ENCODE measurements at regions not wholly inside any gene's neighbourhood (a gene's known extent, or its start where the extent isn't known, plus 50 kb on each side); places are given as distances from the start of the nearest gene placed in this dataset.

GRCh38 chr14:38079886-38080285 lies 127.8 kb upstream of the SSTR1 start (continued):
- TF ChIP-seq SIX1 (CRISPR knock-in tag; IDR thresholded peaks at IDR 0.05; ENCODE audit: borderline replicate concordance) (no peak), ZNF337 (CRISPR knock-in tag; IDR thresholded peaks at IDR 0.05; ENCODE audit: borderline replicate concordance, low read depth) (no peak), FIP1L1 (IDR thresholded peaks at IDR 0.05; ENCODE audit: borderline replicate concordance, insufficient read depth, low read depth, low read length) (no peak)

GRCh38 chr14:38080696-38081095 lies 127.0 kb upstream of the SSTR1 start:
- H3K9ac ChIP-seq (ENCODE audit: insufficient read depth, low read depth, low read length): no peak overlapping the region
- no TSS peak for BruUV-seq (replicated peaks)
- TF ChIP-seq SIN3A (IDR thresholded peaks at IDR 0.05; ENCODE audit: borderline replicate concordance, low read depth, low read length): no peak
- H3K4me3 ChIP-seq (replicated peaks in 1 of 3; ENCODE audit: insufficient read depth in 1 of 3, low read depth in 2 of 3, low read length in 3 of 3): no peak overlapping the region
- no peaks in the 10 kb centered on the region for H3K27me3 ChIP-seq (ENCODE audit: control insufficient read depth in 1 of 2, insufficient read depth in 2 of 2, low read length in 2 of 2)
- no peak for DNase-seq (ENCODE audit: low spot score)
- H3K27ac ChIP-seq (ENCODE audit: extremely low read length, insufficient read depth, low read length): no peak overlapping the region
- H3K36me3 ChIP-seq (replicated peaks in 1 of 2; ENCODE audit: control insufficient read depth in 1 of 2, insufficient read depth in 2 of 2, low read length in 2 of 2): no peaks in the 10 kb centered on the region
- no peaks in the 10 kb centered on the region for H3K9me3 ChIP-seq (ENCODE audit: low read length)
- CTCF ChIA-PET (ENCODE audit: low intra/inter-chr PET ratio, low total read pairs): no interaction called here
- H3K79me2 ChIP-seq (ENCODE audit: insufficient read depth, low read length): no peaks in the 10 kb centered on the region
- intact Hi-C loops (cut with micrococcal nuclease; ENCODE audit: unreplicated experiment) (no loop called here), in situ Hi-C loops (cut with HindIII; ENCODE audit: extremely low pct_ligation_motif_present, low pct_unique_long_range_greater_than_20kb) (no loop called here)
- 42% methylated on average over 2 of the region's 2 CpGs for WGBS (ENCODE audit: low lambda C conversion rate)
- FAIRE-seq: no peak
- no peak overlapping the region for H2AFZ ChIP-seq (ENCODE audit: low read length)
- H3K4me1 ChIP-seq (ENCODE audit: insufficient read depth, low read length): no peaks in the 10 kb centered on the region
- POLR2A ChIA-PET: no interaction called here
- H4K20me1 ChIP-seq (ENCODE audit: insufficient read depth, low read length): no peaks in the 10 kb centered on the region
- ATAC-seq: no peak
- no peak overlapping the region for H3K4me2 ChIP-seq (ENCODE audit: low read depth, low read length)

GRCh38 chr14:38083039-38083438 lies 124.7 kb upstream of the SSTR1 start:
- in situ Hi-C loops (cut with HindIII; ENCODE audit: extremely low pct_ligation_motif_present, low pct_unique_long_range_greater_than_20kb): no loop called here
- TF ChIP-seq KLF15 (CRISPR knock-in tag; IDR thresholded peaks at IDR 0.05; ENCODE audit: borderline replicate concordance) (no peak), ASH2L (IDR thresholded peaks at IDR 0.05; ENCODE audit: insufficient read length, low read depth, low read length) (no peak), SMARCE1 (IDR thresholded peaks at IDR 0.05; ENCODE audit: borderline replicate concordance) (no peak), ZNF18 (CRISPR knock-in tag; IDR thresholded peaks at IDR 0.05; ENCODE audit: insufficient replicate concordance) (no peak), BRD4 (CRISPR knock-in tag; IDR thresholded peaks at IDR 0.05) (no peak), FOXK1 (CRISPR knock-in tag; IDR thresholded peaks at IDR 0.05; ENCODE audit: borderline replicate concordance, low read depth) (no peak), IRF9 (CRISPR knock-in tag; IDR thresholded peaks at IDR 0.05; ENCODE audit: borderline replicate concordance) (no peak), MAFG (CRISPR knock-in tag; IDR thresholded peaks at IDR 0.05) (no peak), ZNF253 (CRISPR knock-in tag; IDR thresholded peaks at IDR 0.05; ENCODE audit: borderline replicate concordance) (no peak), ARHGAP35 (CRISPR knock-in tag; IDR thresholded peaks at IDR 0.05; ENCODE audit: borderline replicate concordance) (no peak)

More at GRCh38 chr14:38083039-38083438, 124.7 kb upstream of the SSTR1 start:
- ATAC-seq (no peak), FAIRE-seq (no peak), DNase-seq (ENCODE audit: low spot score) (no peak)
- intact Hi-C loops (cut with micrococcal nuclease; ENCODE audit: unreplicated experiment): no loop called here
- H3K36me3 ChIP-seq (replicated peaks in 1 of 2; ENCODE audit: control insufficient read depth in 1 of 2, insufficient read depth in 2 of 2, low read length in 2 of 2): no peaks in the 10 kb centered on the region
- no peak overlapping the region for H3K9ac ChIP-seq (ENCODE audit: insufficient read depth, low read depth, low read length)
- 32% methylated on average over 1 of the region's 1 CpG for WGBS (ENCODE audit: low lambda C conversion rate)
- no peak overlapping the region for H3K4me2 ChIP-seq (ENCODE audit: low read depth, low read length)
- no peaks in the 10 kb centered on the region for H3K9me3 ChIP-seq (ENCODE audit: low read length)
- H4K20me1 ChIP-seq (ENCODE audit: insufficient read depth, low read length): no peaks in the 10 kb centered on the region
- H3K27me3 ChIP-seq (ENCODE audit: control insufficient read depth in 1 of 2, insufficient read depth in 2 of 2, low read length in 2 of 2): no peaks in the 10 kb centered on the region
- POLR2A ChIA-PET: no interaction called here
- no peaks in the 10 kb centered on the region for H3K4me1 ChIP-seq (ENCODE audit: insufficient read depth, low read length)
- H3K27ac ChIP-seq (ENCODE audit: extremely low read length, insufficient read depth, low read length): no peak overlapping the region
- H3K4me3 ChIP-seq (replicated peaks in 1 of 3; ENCODE audit: insufficient read depth in 1 of 3, low read depth in 2 of 3, low read length in 3 of 3): no peak overlapping the region
- H3K79me2 ChIP-seq (ENCODE audit: insufficient read depth, low read length): no peaks in the 10 kb centered on the region
- H2AFZ ChIP-seq (ENCODE audit: low read length): no peak overlapping the region
- CTCF ChIA-PET (ENCODE audit: low intra/inter-chr PET ratio, low total read pairs): no interaction called here
- BruUV-seq (replicated peaks): no TSS peak
